ENCODE measurements at regions not wholly inside any gene's neighbourhood (a gene's known extent, or its start where the extent isn't known, plus 50 kb on each side); places are given as distances from the start of the nearest gene placed in this dataset.

DNA sequence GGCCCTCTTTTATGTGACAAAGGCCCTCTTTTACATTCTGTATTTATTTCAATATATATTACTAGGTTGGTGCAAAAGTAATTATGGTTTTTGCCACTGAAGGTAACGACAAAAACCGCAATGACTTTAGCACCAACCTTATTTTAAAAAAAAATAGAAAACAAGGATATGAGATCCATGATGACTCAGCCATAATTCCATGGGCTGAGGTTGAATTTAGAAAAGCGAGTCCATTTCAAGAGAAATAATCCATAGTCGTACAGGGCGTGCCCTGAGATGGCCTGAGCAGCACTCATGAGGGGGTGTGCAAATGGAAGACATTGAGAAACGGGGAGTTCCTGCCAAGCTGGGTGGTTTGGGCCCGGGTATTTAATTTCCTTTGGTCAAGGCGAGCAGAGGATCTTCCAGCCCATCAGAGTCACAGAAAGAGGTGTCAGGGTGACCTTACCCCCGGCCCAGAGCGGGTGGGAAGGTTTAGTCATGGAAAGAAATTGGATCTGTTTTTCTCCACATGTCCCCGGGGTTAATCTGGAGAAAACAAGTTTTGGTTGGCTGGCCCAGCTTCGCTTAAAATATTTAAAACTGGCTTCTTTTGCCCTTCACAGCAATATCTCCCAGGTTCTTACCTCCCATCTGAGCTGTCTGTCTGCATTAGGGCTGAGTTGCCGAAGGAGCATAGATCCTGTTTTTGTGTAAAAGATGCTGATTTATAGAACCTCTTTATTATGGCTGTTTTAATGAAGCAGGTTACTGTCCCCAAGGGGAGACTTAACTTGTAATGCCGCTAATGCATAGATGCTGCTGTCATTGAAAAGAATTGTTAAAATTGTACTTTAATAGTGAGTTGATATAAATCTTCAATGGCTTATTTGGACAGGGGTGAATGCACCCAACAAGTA is 255.6 kb downstream of the PREX1 start:
- DNase-seq, result no peak

DNA sequence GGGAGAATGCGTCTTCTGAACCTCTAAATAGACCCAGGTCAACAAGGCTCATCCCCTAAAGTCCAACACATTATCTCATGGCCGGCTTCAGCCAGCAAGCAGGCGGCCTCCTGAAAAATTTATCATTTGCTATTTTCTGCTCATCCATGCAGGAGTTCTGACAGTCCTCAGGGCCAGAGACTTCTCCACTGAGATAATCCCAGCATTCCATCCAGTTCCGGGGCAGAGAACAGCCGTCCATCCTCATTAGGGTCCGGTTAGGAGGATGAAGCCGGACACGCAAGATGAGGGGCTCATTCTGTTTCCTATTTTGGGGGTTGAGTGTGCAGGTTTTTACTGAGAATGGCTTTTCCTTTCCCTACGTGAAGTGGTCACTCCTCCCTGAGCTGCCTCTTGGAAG is 258.1 kb downstream of the PREX1 start:
- no peak for DNase-seq

DNA sequence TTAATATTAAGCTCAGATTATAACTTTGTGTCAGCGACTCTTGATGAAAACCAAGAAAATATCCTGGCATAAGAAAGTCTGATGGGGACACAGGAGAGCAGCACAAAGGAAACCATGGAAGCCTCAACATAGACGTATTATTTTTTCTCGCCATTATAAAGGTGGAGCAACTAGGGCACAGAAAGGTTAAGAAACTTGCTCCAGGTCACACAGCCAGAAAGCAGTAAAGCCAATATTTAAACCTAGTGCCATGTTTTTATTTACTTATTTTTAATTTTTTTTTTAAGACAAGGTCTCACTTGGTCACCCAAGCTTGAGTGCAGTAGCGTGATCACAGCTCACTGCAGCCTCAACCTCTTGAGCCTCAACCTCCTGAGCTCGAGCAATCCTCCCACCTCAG is 259.3 kb downstream of the PREX1 start:
- DNase-seq, result no peak

DNA sequence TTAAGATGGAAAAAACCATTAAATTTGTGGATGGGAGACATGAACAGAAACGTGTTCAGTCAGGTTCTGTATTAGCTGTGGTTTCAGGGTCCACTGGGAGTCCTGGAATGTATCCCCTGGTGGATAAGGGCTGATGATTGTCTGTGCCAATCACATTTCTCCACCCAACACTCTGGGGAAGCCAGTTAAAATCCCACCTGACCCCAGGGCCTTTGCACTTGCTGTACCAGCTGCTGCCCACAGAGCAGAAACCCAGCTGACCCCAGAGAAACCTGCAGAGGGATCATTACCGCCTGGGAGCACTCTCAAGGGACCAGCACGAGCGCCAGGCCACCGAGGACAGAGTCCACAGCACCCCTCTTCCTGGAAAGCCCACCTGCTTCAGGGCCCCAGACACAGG is 260.7 kb downstream of the PREX1 start:
- DNase-seq, result no peak

DNA sequence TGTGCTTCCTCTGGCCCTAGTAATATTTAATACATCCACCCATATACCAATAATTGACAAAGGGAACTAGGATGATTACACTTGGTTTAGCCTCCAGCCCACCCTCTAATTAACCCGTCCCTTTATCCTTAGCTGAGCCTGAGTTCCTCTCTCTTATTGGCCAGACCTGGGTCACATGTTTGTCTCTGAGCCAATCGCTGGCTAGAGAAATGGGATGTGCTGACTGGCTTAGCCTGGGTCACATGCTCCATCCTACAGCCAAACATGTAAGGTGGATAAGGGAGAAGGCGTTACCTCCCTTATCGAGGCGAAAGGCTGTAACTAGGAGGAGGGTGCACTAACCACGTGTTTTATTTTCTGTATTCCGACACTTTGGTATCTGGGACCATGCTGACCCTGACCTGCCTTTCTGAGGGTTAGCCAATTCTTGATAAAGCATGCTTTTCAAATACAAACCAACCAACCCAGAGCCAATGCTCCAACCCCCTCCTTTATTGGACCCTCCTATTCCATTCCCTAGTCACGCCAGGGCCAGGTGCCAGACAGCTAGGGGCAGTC is 262.7 kb downstream of the PREX1 start:
- DNase-seq, result no peak

DNA sequence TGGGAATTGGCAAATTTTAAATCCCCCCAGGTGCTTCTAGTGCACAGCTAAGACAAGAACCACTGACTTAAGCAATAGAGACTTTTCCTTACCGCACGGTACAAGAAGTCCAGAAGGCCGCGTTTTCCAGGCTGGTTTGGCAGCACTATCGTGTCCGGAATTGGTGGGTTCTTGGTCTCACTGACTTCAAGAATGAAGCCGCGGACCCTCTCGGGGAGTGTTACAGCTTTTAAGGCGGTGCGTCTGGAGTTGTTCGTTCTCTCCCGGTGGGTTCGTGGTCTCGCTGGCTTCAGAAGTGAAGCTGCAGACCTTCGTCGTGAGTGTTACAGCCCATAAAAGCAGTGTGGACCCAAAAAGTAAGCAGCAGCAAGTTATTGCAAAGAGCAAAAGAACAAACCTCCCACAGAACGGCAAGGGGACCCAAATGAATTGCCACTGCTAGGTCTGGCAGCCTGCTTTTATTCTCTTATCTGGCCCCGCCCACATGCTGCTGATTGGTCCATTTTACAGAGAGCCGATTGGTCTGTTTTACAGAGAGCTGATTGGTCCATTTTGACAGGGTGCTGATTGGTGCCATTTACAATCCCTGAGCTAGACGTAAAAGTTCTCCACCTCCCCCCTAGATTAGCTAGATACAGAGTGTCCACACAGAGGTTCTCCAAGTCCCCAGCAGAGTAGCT is 264.5 kb downstream of the PREX1 start:
- DNase-seq, result no peak

DNA sequence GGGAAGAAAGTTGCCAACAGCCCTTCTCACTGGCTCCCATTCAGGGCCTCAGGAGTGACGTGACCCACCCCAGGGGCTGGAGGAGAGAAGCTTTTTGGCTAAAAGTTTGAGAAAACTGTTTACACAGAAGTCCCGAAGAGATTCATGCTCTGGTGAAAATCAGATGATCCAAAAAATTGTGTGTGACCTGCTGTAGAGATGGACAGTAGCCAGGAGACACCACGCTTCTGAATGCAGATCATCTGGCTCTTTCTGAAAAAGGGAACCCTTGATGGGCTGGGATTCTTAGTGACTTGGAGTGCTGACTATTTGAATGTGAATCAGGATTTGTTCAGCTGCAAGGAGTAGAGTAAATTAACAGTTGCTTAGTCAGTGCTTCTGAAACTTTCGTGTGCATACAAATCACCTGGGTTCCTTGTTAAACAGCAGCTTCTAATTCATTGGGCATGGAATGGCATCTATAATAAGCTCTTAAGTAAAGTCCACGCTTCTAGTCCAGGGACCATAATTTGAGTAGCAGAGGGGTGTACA is 265.1 kb downstream of the PREX1 start:
- DNase-seq, result no peak

DNA sequence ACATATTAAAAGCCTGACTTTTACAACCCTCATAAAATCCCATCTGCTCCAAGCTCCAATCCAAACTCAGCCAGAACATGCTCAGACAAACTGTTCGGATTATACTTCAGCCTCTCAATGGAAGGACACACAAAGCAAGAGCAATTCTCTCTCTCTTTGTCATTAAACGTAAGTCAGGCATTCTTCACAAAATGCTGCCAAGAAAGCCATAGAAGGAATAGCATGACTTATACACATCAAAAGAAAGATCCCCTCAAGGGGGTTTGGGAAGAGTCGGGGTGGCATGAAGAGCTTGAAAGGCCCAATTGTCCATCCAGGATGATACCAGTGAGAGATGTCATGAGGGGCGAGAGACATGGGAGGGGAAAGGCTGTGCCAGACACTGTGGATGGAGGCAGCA is 268.9 kb downstream of the PREX1 start:
- DNase-seq, result no peak

DNA sequence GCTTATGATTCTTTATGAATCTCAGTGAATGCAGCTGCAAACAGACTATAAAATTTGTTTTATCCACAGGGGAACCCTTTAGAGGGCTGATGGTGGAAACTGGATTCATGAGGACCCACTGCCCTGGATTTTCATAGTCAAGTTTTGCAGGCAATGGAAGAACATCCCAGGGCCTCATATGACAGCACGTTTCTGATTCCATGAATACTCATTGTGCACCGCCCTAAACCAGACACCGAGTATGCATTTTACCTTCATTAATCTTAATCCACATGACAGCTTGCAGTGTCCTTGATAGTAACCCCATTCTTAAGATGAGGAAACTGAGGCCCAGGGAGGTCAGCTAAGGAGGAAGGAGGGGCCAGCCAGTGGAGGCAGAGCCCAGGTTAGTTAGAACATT is 270.4 kb downstream of the PREX1 start:
- no peak for DNase-seq

DNA sequence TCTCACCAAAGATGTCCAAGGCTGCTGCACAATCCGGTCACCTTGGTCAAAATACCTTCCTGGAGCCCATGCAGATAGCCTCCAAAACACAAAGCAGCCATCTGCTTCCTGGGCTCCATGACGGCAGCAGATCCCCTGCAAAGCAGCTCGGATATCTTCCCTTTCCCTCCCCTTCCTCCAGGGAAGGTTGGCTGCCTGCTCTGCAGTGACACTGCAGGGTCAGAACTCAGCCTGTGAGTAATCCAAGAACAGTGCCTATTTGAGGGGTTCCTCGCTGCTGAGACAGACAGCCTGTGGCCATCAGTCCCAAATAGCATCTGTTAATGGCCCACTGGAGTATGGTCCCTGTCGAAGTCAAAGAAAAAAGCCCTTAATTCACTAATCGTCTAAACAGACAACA is 270.8 kb downstream of the PREX1 start:
- no peak for DNase-seq

DNA sequence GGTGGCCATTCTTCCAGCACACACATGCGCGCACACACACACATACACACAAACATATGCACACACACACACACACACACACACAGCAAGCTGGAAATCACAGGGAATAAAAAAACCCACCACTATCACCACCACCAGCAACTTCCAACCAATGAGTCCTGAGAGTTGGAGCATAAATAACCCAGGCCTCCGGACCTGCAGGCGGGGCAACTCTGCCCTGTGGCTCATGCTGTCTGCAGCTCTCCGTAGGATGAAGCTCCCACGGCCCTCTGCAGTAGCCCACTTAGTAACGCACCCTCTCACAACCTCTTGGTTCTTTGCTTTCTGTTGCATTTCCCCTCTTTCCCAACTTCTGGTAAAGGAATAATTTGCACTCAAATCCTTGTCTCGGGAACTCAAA is 275.2 kb downstream of the PREX1 start:
- DNase-seq, result no peak

DNA sequence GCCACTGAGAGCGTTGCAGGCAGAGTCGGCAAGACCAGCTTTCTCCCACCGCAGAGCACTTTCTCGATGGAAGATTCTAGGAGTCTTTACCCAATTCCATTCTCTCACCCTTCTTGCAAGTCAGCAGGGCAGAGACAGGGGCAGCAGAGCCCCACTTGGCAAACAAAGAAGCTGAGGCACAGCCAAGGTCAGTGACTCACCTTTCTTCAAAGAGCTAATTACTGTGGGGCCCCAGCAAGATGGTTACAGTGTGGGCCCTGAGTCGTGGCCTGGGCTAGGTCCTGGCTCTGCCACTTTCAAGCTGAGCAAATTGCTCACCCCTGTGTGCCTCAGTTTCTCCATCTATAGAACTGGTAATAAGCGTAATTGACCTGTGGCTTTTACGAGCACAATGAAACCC is 277.0 kb downstream of the PREX1 start:
- no peak for DNase-seq

DNA sequence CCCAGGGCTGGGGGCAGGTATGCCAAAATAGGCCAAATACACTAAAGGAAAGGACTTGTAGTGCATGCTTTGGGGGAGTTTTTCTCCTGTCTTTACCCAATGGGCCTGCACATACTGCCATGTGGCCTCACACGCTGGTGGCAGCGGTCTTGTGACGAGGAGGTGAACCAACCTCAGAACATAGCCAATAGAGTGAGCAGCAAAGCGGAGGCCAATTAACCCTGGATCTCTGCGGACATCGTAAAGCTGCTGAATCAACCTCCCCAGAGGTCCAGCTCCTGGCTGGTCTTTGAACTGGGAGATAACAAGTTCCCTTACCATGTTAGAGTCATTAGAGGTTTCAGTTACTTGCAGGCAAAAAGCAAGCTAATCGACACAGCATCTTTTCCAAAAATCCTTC is 280.1 kb downstream of the PREX1 start:
- no peak for DNase-seq

DNA sequence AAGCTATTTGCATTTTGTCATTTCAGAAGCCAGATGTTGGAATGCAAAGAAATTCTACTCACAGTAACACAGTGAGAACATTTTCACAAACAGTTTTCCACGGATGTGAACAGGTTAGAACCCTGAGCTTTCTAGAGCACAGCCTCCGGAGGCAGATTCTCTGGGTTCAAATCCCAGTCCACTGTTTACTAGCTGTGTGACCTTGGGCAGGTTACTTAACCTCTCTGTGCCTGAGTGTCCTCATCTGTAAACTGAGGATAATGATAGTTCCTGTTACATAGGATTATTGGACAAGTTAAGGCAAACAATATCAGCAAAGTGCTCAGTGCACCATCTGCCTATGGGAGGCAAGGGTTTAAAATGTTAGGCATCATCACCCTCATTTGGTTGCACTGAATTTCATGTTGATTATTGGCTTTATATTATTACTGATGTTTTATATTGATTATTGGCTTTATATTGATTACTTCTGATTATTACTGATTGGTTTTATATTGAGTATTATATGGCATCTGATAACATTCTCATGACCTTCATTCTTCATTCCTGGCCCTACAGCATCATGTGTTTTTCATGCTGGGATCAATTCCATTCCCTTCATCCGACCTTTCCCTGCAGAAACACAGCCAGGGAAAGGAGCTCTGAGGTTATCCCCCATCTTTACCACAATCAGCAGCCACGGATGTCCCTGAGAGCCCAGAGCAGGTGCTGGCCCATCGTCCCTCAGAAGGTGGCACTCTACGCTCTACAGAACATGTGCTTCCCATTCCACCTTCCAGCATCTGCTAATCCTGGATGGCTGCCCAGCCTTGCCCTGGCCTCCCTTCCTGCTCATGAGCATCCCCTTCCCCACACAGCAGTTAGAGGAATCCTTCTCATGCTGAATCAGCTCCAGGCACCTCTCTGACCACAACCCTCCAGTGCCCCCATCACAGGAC is 283.1 kb downstream of the PREX1 start:
- DNase-seq, result no peak

DNA sequence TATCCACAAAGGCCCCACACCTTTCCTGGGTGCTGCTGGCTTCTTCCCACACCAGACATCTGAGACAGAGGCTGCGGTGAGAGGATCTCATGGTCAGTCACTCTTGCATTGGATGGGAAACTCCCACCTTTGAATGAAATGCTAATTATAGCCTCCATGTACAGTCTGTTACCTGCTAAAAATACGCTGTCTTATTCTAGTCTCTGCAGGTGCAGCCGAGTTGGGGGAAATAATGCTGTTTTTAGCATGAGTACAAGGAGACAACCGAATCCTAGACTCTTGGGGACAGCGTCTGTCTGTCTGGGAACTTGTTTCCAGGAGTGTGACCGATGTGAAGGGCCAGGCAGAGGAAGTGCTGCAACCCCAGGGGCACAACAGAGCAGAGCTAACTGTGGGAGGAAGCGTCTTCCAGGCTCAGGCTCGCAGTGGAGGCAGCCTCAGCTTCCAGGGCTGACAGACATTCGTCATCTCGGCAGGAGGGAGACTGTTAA is 286.2 kb downstream of the PREX1 start:
- no peak for DNase-seq

DNA sequence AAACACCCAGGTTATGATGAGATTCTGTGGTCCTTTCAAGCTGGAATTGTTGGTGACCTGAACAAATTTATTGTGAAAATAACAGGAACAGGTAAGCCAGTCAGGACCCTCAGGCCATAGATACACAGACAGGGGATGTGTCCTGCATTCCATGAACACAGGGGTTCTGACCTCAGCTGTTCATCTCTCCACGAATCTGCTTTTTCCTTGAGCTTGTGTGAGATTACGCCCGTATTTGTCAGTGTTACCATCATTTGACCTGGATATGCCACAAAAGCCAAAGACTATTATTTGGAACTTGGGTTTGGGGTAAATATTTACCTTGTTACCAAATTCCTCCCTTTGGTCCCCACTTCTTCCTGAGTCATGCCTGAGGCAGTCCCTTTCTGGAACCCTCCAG is 288.9 kb downstream of the PREX1 start:
- no peak for DNase-seq

DNA sequence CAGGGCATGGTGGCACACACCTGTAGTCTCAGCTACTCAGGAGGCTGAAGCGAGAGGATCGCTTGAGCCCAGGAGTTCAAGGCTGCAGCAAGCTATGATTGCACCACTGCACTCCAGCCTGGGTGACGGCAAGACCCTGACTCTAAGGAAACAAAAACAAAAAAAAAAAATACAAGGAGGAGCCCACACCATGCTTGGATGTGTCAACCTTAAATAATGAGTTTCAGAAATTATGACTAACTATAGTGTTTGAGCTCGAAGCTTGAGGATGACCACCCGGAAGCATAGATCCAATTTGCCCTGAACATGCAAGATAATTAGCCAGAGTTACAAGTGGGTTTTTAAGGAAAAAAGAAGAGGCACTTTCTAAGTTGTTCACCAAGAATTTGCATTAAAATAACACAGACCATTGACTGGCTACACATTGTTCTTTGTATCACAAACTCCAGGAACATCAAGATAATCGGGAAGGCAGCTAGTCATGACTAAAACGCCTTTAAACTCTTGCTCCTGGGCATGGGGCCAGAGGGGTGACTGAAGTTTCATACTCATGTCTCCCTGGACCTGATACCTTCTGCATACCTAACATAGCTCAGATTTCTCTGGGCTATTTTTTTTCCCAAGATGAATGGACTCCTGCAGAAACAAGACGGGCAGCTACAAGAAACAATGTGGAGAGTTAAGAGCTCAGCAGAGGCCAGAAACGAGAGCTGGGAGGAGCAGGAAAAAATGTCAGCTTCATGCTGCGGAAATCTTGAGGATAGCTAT is 289.6 kb downstream of the PREX1 start:
- no peak for DNase-seq

DNA sequence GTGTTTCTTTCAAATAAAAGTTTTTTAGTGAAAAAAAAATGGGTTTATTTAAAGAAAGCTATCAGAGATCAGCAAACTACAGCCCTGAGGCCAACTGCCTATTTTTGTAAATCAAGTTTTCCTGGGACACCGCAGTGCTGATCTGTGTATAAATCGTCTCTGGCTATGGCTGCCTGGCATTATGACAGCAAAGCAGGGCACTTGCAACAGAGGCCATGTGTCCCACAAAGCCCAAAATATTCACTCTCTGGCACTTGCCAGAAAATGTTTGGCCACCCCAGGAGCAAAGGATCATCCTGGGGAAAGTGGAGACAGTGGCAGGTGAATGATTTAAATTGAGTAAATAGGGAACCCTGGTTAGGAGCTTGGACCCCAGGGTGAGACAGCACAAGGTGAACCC is 291.6 kb downstream of the PREX1 start:
- DNase-seq, result no peak

DNA sequence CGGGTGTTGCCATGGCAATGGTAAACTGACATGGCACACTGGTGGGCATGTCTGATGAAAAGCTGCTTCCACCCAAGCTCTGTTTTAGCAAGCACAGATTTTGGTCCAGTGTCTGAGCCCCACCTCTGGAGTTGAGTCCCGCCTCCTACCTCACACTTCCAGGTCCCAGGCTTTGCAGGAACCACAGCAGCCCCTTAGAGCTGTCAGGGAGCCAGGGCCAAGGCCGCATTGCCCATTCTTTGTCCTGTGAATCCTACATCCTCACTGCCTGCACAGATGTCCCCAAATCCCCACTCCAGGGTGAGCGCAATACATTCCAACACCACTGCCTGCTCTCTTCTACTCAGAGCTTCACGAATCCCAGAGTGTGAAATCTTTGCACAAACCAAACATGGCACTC is 292.2 kb downstream of the PREX1 start:
- no peak for DNase-seq

DNA sequence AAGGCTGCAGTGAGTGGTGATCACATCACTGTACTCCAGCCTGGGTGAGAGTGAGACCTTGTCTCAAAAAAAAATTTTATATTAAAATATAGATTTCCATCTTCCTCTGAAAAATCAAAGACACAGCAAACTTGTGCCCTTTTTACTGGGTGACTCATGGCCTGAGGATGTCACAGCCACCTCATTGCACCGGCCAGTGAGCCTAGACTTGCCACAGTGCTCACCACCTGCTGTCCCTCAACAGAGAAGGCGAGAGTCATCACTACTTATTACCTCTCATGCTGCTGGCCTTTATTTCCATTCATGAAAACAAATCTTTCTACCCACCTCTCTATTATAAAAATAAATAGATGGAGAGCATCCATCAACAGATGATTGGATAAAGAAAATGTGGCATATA is 295.8 kb downstream of the PREX1 start:
- DNase-seq, result no peak

DNA sequence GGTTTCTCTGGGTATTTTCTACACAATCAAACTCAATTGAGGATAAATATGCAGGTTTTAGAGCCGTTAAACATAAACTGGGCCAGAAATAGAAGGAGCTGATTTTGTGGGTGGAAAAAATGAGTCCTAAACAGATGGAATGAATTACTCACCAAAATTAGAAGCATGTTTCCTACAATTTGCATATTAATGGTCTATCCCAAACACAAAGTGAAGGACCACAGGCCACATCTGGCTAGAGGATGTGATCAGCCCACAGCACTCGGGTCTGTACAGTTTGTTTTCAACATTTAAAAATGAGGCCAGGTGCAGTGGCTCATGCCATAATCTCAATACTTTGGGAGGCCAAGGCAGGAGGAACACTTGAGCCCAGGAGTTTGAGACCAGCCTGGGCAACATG is 296.3 kb downstream of the PREX1 start:
- no peak for DNase-seq

DNA sequence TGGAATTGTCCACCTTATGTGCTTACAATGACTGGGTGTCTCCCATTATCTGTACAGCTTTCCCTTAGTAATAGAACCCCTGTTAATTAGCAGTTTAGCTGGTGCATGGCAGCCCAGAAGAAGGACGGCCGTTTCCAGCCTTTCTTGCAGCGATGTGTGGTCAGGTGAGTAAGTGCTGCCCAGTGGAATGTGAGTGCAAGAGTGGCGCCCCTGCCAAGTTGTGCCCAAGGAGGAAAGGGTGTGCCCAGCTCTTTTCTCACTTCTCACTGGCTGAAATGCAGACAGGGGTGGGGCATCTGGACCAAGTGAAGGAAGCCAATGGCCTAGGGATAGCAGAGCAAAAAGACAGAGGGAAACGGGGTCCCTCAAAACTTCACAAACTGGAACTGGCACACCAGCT is 296.8 kb downstream of the PREX1 start:
- DNase-seq, result no peak

All from KG1 (cell line).